ENCODE measurements at regions not wholly inside any gene's neighbourhood (a gene's known extent, or its start where the extent isn't known, plus 50 kb on each side); places are given as distances from the start of the nearest gene placed in this dataset.

DNA sequence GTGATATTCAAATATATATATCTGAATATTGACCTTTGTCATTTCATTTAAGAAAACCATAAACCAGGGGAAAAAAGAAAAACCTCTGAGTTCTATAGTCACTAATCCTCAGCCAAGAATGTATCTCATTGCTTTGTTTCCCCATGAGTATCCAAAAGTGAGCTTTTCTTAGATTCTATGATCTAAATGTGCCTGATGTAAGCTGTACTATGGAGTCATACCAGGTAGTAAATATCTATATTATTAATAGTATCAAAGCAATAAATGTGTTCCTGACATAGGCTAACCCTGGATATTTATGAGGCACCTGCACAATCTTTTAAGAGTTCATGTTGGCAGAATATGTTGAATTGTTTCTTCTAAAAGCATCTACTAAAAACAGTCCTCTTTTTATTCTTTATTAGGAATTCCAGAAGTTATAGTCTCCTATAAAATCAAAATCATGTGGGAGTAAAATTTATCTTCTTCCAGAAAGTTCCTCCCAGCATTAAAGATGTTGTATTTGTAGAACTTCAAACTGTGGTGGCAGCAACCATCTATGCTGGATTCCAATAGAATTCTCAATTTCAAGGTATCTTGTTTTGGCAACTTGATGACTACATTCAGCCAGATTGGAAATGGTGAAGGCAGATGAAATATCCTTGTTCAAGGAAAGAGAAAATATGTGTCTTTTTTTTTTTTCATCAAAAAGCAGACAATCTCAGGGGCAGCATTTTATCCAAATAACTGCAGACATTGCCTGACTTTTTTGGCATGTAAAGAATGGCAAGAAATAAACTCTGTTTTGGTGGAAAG, 139.7 kb upstream of the RASSF8 start:
- TF ChIP-seq, protein P1, sequence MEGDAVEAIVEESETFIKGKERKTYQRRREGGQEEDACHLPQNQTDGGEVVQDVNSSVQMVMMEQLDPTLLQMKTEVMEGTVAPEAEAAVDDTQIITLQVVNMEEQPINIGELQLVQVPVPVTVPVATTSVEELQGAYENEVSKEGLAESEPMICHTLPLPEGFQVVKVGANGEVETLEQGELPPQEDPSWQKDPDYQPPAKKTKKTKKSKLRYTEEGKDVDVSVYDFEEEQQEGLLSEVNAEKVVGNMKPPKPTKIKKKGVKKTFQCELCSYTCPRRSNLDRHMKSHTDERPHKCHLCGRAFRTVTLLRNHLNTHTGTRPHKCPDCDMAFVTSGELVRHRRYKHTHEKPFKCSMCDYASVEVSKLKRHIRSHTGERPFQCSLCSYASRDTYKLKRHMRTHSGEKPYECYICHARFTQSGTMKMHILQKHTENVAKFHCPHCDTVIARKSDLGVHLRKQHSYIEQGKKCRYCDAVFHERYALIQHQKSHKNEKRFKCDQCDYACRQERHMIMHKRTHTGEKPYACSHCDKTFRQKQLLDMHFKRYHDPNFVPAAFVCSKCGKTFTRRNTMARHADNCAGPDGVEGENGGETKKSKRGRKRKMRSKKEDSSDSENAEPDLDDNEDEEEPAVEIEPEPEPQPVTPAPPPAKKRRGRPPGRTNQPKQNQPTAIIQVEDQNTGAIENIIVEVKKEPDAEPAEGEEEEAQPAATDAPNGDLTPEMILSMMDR (IDR thresholded peaks at IDR 0.05 in 4 of 5, conservative IDR thresholded peaks at IDR 0.05 in 1 of 5), result no peak
- no peak for TF ChIP-seq POLR2A (IDR thresholded peaks at IDR 0.05)

Data from gastrocnemius medialis (tissue), 4 donors.